WTC11 (cell line): ENCODE measurements at regions not wholly inside any gene's neighbourhood (a gene's known extent, or its start where the extent isn't known, plus 50 kb on each side); places are given as distances from the start of the nearest gene placed in this dataset.

Source experiments
- ELF4 ChIP-seq: sonication (generic); formaldehyde crosslinking; IDR thresholded peaks from 2 replicates; pipeline ENCODE4 v1.8.1; 2022; ENCODE audit warnings: low read depth, mild to moderate bottlenecking, moderate library complexity, missing genetic modification reagents
- GABPB1 ChIP-seq: sonication (generic); formaldehyde crosslinking; IDR thresholded peaks from 2 replicates; pipeline ENCODE4 v1.8.1; 2023; ENCODE audit warnings: mild to moderate bottlenecking, missing genetic modification reagents
- NFE2L1 ChIP-seq: sonication (generic); formaldehyde crosslinking; IDR thresholded peaks from 2 replicates; pipeline ENCODE4 v1.8.1; 2023; ENCODE audit warnings: missing genetic modification reagents
- NR2C2 ChIP-seq: sonication (generic); formaldehyde crosslinking; IDR thresholded peaks from 2 replicates; pipeline ENCODE4 v1.8.0; 2022; ENCODE audit warnings: mild to moderate bottlenecking, missing genetic modification reagents
- TF ChIP-seq, protein P1 (sequence below): fragments of 200-600 bp; IDR thresholded peaks from 2 replicates; pipeline ENCODE4 v1.8.0; 2022; ENCODE audit warnings: antibody characterized with exemption
- TF ChIP-seq, protein P2 (sequence below): sonication (generic); formaldehyde crosslinking; IDR thresholded peaks from 2 replicates; pipeline ENCODE4 v1.8.1; 2022; ENCODE audit warnings: missing genetic modification reagents, borderline replicate concordance
- TF ChIP-seq, protein P3 (sequence below): sonication (generic); formaldehyde crosslinking; IDR thresholded peaks from 2 replicates; pipeline ENCODE4 v1.8.1; 2022; ENCODE audit warnings: low read depth, missing genetic modification reagents, borderline replicate concordance
- TF ChIP-seq, protein P4 (sequence below): sonication (generic); formaldehyde crosslinking; IDR thresholded peaks from 2 replicates; pipeline ENCODE4 v1.8.1; 2023; ENCODE audit warnings: mild to moderate bottlenecking, missing genetic modification reagents, moderate library complexity
- TF ChIP-seq, protein P5 (sequence below): sonication (generic); formaldehyde crosslinking; conservative IDR thresholded peaks from 2 replicates; pipeline ENCODE4 v1.8.1; 2023; ENCODE audit warnings: mild to moderate bottlenecking, low read depth, missing genetic modification reagents, moderate library complexity
- TF ChIP-seq, protein P6 (sequence below): sonication (generic); formaldehyde crosslinking; IDR thresholded peaks from 2 replicates; pipeline ENCODE4 v1.8.0; 2022; ENCODE audit warnings: mild to moderate bottlenecking, missing genetic modification reagents
- TF ChIP-seq, protein P7 (sequence below): sonication (generic); formaldehyde crosslinking; IDR thresholded peaks from 2 replicates; pipeline ENCODE4 v1.8.1; 2022; ENCODE audit warnings: low read depth, mild to moderate bottlenecking, moderate library complexity, missing genetic modification reagents, borderline replicate concordance
- TF ChIP-seq, protein P8 (sequence below): fragments of 250-450 bp; sonication (Bioruptor Pico); IDR thresholded peaks from 2 replicates; pipeline ENCODE4 v1.8.0; 2021; ENCODE audit warnings: mild to moderate bottlenecking
- TF ChIP-seq, protein P9 (sequence below): sonication (generic); formaldehyde crosslinking; IDR thresholded peaks from 2 replicates; pipeline ENCODE4 v1.8.1; 2023; ENCODE audit warnings: mild to moderate bottlenecking, missing genetic modification reagents, moderate library complexity
- TF ChIP-seq, protein P10 (sequence below): sonication (generic); formaldehyde crosslinking; IDR thresholded peaks from 2 replicates; pipeline ENCODE4 v1.8.0; 2023; ENCODE audit warnings: mild to moderate bottlenecking, missing genetic modification reagents

DNA sequence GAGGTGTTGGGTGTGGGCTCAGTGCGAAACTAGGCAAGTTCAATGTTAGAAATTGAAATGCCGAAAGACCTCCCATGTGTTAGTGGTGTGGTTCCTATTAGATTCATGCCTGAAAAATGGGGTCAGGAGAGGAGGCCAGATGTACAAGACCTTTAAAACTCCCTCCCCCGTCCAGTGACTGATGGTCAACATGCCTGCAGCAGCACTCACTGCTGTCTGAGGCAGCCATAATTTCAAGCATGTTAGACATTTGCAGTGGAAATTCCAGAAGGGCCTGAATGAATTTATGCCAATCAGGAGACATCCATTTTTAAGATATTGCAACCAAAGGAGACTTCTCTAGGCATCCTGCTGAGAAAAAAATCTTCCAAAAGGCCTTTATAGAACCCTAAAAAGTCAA is 426.9 kb upstream of the NBEA start:
- TF ChIP-seq, protein P1, sequence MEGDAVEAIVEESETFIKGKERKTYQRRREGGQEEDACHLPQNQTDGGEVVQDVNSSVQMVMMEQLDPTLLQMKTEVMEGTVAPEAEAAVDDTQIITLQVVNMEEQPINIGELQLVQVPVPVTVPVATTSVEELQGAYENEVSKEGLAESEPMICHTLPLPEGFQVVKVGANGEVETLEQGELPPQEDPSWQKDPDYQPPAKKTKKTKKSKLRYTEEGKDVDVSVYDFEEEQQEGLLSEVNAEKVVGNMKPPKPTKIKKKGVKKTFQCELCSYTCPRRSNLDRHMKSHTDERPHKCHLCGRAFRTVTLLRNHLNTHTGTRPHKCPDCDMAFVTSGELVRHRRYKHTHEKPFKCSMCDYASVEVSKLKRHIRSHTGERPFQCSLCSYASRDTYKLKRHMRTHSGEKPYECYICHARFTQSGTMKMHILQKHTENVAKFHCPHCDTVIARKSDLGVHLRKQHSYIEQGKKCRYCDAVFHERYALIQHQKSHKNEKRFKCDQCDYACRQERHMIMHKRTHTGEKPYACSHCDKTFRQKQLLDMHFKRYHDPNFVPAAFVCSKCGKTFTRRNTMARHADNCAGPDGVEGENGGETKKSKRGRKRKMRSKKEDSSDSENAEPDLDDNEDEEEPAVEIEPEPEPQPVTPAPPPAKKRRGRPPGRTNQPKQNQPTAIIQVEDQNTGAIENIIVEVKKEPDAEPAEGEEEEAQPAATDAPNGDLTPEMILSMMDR, result no peak
- no peak for TF ChIP-seq NR2C2 (CRISPR knock-in tag)
- TF ChIP-seq GABPB1 (CRISPR knock-in tag), result no peak
- TF ChIP-seq, protein P2, sequence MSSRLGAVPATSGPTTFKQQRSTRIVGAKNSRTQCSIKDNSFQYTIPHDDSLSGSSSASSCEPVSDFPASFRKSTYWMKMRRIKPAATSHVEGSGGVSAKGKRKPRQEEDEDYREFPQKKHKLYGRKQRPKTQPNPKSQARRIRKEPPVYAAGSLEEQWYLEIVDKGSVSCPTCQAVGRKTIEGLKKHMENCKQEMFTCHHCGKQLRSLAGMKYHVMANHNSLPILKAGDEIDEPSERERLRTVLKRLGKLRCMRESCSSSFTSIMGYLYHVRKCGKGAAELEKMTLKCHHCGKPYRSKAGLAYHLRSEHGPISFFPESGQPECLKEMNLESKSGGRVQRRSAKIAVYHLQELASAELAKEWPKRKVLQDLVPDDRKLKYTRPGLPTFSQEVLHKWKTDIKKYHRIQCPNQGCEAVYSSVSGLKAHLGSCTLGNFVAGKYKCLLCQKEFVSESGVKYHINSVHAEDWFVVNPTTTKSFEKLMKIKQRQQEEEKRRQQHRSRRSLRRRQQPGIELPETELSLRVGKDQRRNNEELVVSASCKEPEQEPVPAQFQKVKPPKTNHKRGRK (CRISPR knock-in tag), result no peak
- TF ChIP-seq, protein P3, sequence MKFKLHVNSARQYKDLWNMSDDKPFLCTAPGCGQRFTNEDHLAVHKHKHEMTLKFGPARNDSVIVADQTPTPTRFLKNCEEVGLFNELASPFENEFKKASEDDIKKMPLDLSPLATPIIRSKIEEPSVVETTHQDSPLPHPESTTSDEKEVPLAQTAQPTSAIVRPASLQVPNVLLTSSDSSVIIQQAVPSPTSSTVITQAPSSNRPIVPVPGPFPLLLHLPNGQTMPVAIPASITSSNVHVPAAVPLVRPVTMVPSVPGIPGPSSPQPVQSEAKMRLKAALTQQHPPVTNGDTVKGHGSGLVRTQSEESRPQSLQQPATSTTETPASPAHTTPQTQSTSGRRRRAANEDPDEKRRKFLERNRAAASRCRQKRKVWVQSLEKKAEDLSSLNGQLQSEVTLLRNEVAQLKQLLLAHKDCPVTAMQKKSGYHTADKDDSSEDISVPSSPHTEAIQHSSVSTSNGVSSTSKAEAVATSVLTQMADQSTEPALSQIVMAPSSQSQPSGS, result no peak
- TF ChIP-seq, protein P4, sequence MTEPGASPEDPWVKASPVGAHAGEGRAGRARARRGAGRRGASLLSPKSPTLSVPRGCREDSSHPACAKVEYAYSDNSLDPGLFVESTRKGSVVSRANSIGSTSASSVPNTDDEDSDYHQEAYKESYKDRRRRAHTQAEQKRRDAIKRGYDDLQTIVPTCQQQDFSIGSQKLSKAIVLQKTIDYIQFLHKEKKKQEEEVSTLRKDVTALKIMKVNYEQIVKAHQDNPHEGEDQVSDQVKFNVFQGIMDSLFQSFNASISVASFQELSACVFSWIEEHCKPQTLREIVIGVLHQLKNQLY (CRISPR knock-in tag), result no peak
- TF ChIP-seq, protein P5, sequence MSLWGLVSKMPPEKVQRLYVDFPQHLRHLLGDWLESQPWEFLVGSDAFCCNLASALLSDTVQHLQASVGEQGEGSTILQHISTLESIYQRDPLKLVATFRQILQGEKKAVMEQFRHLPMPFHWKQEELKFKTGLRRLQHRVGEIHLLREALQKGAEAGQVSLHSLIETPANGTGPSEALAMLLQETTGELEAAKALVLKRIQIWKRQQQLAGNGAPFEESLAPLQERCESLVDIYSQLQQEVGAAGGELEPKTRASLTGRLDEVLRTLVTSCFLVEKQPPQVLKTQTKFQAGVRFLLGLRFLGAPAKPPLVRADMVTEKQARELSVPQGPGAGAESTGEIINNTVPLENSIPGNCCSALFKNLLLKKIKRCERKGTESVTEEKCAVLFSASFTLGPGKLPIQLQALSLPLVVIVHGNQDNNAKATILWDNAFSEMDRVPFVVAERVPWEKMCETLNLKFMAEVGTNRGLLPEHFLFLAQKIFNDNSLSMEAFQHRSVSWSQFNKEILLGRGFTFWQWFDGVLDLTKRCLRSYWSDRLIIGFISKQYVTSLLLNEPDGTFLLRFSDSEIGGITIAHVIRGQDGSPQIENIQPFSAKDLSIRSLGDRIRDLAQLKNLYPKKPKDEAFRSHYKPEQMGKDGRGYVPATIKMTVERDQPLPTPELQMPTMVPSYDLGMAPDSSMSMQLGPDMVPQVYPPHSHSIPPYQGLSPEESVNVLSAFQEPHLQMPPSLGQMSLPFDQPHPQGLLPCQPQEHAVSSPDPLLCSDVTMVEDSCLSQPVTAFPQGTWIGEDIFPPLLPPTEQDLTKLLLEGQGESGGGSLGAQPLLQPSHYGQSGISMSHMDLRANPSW (CRISPR knock-in tag), result no peak
- TF ChIP-seq, protein P6, sequence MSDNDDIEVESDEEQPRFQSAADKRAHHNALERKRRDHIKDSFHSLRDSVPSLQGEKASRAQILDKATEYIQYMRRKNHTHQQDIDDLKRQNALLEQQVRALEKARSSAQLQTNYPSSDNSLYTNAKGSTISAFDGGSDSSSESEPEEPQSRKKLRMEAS (CRISPR knock-in tag), result no peak
- TF ChIP-seq, protein P7, sequence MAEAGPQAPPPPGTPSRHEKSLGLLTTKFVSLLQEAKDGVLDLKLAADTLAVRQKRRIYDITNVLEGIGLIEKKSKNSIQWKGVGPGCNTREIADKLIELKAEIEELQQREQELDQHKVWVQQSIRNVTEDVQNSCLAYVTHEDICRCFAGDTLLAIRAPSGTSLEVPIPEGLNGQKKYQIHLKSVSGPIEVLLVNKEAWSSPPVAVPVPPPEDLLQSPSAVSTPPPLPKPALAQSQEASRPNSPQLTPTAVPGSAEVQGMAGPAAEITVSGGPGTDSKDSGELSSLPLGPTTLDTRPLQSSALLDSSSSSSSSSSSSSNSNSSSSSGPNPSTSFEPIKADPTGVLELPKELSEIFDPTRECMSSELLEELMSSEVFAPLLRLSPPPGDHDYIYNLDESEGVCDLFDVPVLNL (CRISPR knock-in tag), result no peak
- TF ChIP-seq, protein P8, sequence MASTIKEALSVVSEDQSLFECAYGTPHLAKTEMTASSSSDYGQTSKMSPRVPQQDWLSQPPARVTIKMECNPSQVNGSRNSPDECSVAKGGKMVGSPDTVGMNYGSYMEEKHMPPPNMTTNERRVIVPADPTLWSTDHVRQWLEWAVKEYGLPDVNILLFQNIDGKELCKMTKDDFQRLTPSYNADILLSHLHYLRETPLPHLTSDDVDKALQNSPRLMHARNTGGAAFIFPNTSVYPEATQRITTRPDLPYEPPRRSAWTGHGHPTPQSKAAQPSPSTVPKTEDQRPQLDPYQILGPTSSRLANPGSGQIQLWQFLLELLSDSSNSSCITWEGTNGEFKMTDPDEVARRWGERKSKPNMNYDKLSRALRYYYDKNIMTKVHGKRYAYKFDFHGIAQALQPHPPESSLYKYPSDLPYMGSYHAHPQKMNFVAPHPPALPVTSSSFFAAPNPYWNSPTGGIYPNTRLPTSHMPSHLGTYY (CRISPR knock-in tag), result no peak
- no peak for TF ChIP-seq ELF4 (CRISPR knock-in tag)
- TF ChIP-seq, protein P9, sequence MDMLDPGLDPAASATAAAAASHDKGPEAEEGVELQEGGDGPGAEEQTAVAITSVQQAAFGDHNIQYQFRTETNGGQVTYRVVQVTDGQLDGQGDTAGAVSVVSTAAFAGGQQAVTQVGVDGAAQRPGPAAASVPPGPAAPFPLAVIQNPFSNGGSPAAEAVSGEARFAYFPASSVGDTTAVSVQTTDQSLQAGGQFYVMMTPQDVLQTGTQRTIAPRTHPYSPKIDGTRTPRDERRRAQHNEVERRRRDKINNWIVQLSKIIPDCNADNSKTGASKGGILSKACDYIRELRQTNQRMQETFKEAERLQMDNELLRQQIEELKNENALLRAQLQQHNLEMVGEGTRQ (CRISPR knock-in tag), result no peak
- TF ChIP-seq, protein P10, sequence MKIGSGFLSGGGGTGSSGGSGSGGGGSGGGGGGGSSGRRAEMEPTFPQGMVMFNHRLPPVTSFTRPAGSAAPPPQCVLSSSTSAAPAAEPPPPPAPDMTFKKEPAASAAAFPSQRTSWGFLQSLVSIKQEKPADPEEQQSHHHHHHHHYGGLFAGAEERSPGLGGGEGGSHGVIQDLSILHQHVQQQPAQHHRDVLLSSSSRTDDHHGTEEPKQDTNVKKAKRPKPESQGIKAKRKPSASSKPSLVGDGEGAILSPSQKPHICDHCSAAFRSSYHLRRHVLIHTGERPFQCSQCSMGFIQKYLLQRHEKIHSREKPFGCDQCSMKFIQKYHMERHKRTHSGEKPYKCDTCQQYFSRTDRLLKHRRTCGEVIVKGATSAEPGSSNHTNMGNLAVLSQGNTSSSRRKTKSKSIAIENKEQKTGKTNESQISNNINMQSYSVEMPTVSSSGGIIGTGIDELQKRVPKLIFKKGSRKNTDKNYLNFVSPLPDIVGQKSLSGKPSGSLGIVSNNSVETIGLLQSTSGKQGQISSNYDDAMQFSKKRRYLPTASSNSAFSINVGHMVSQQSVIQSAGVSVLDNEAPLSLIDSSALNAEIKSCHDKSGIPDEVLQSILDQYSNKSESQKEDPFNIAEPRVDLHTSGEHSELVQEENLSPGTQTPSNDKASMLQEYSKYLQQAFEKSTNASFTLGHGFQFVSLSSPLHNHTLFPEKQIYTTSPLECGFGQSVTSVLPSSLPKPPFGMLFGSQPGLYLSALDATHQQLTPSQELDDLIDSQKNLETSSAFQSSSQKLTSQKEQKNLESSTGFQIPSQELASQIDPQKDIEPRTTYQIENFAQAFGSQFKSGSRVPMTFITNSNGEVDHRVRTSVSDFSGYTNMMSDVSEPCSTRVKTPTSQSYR, result no peak
- TF ChIP-seq NFE2L1 (CRISPR knock-in tag), result no peak
